H1 (cell line): ENCODE measurements at regions not wholly inside any gene's neighbourhood (a gene's known extent, or its start where the extent isn't known, plus 50 kb on each side); places are given as distances from the start of the nearest gene placed in this dataset.

Experiments used
- CTCF ChIA-PET: fragments of 300-600 bp; sonication (Branson Sonifier 250); formaldehyde crosslinking; loops from one replicate; lab custom pipeline; 2021; ENCODE audit not compliant: partially characterized antibody; lab: Charles Lee
- POLR2A ChIA-PET: fragments of 300-600 bp; sonication (Branson Sonifier 250); formaldehyde crosslinking; loops from one replicate; lab custom pipeline; 2021; ENCODE audit warnings: inconsistent platforms; ENCODE audit not compliant: partially characterized antibody; lab: Charles Lee
- DNase-seq, 2 experiments: peaks; one replicate each; pipeline versions ENCODE4 v3.0.0 to v3.0.0-alpha.2; 2010 to 2022; ENCODE audit warnings: low spot score in 2 of 2, low read depth in 1 of 2, mixed read lengths in 1 of 2
- FAIRE-seq: peaks from 2 replicates; lab custom pipeline; 2011; peaks lifted over from hg19 to GRCh38; lab: Jason Lieb, UNC
- H2AFZ ChIP-seq: 2 replicates; pipeline ENCODE4 v1.8.1; 2012; ENCODE audit warnings: low read length, inconsistent platforms
- H2AK5ac ChIP-seq: 2 replicates; pipeline ENCODE4 v1.6.1; 2013; ENCODE audit warnings: low read depth, low read length
- H2BK120ac ChIP-seq: replicated peaks from 2 replicates; pipeline ENCODE3; 2013; ENCODE audit warnings: low read depth, low read length, inconsistent platforms
- H2BK12ac ChIP-seq: 2 replicates; pipeline ENCODE4 v1.6.1; 2013; ENCODE audit warnings: low read depth, low read length
- H2BK15ac ChIP-seq: 2 replicates; pipeline ENCODE4 v1.6.1; 2013; ENCODE audit warnings: low read length
- H2BK20ac ChIP-seq: 2 replicates; pipeline ENCODE4 v1.6.1; 2013; ENCODE audit warnings: low read length
- H2BK5ac ChIP-seq: 2 replicates; pipeline ENCODE4 v1.6.1; 2013; ENCODE audit warnings: low read depth, low read length
- H3K14ac ChIP-seq: 2 replicates; pipeline ENCODE4 v1.6.1; 2013; ENCODE audit warnings: inconsistent platforms; ENCODE audit not compliant: insufficient read length
- H3K18ac ChIP-seq: 2 replicates; pipeline ENCODE4 v1.6.1; 2013; ENCODE audit warnings: low read length; ENCODE audit errors: extremely low read depth
- H3K23ac ChIP-seq: 2 replicates; pipeline ENCODE4 v1.6.1; 2013; ENCODE audit warnings: inconsistent platforms; ENCODE audit not compliant: insufficient read length
- H3K23me2 ChIP-seq: 2 replicates; pipeline ENCODE4 v1.6.1; 2013; ENCODE audit warnings: low read depth, low read length
- H3K27ac ChIP-seq: 2 replicates; pipeline ENCODE4 v1.6.1; 2011; ENCODE audit warnings: low read depth, low read length, inconsistent platforms
- H3K27me3 ChIP-seq, 4 experiments: replicated peaks in 1 of 4; 1 replicate in 1 of 4; 2 replicates in 3 of 4; pipeline versions ENCODE4 v1.6.1 to v1.8.1; 2011 to 2013; ENCODE audit warnings: low read length in 3 of 4, mild to moderate bottlenecking in 3 of 4, inconsistent platforms in 2 of 4, mixed read lengths in 2 of 4, moderate library complexity in 1 of 4; ENCODE audit not compliant: control insufficient read depth in 3 of 4, insufficient read depth in 3 of 4; ENCODE audit errors: extremely low read depth in 1 of 4
- H3K36me3 ChIP-seq, 4 experiments: 2 replicates each; pipeline versions ENCODE4 v1.6.1 to v1.8.1; 2011 to 2013; ENCODE audit warnings: mild to moderate bottlenecking in 4 of 4, low read length in 3 of 4, moderate library complexity in 2 of 4, control low read depth in 1 of 4, inconsistent platforms in 1 of 4; ENCODE audit not compliant: insufficient read depth in 4 of 4, control insufficient read depth in 2 of 4
- H3K4ac ChIP-seq: replicated peaks from 2 replicates; pipeline ENCODE3; 2013; ENCODE audit warnings: low read length, low read depth, mixed read lengths, inconsistent platforms; ENCODE audit not compliant: insufficient read length
- H3K4me1 ChIP-seq, 4 experiments: replicated peaks in 1 of 4; 1 replicate in 1 of 4; 2 replicates in 3 of 4; pipeline versions ENCODE4 v1.6.1 to v1.8.1; 2011 to 2013; ENCODE audit warnings: low read length in 3 of 4, inconsistent platforms in 2 of 4, mixed read lengths in 1 of 4; ENCODE audit not compliant: insufficient read depth in 4 of 4, control insufficient read depth in 3 of 4
- H3K4me2 ChIP-seq, 2 experiments: 2 replicates each; pipeline versions ENCODE4 v1.6.1 to v1.8.1; 2011 to 2013; ENCODE audit warnings: low read depth in 2 of 2, low read length in 2 of 2, control low read depth in 1 of 2, inconsistent platforms in 1 of 2, mild to moderate bottlenecking in 1 of 2; ENCODE audit not compliant: insufficient read depth in 1 of 2
- H3K4me3 ChIP-seq, 4 experiments: fragments of 200-600, 300-600 bp in 1 of 4; sonication (generic), shearing (Covaris generic), sonication (Bioruptor Twin) in 1 of 4; 2 replicates each; pipeline versions ENCODE4 v1.5.1 to v1.8.1; 2011 to 2016; ENCODE audit warnings: low read length in 4 of 4, low read depth in 3 of 4, control low read depth in 2 of 4, inconsistent platforms in 2 of 4, mild to moderate bottlenecking in 2 of 4, mixed read lengths in 1 of 4, moderate library complexity in 1 of 4; ENCODE audit not compliant: insufficient read depth in 2 of 4; ENCODE audit errors: extremely low read depth in 1 of 4
- H3K56ac ChIP-seq: replicated peaks from 2 replicates; pipeline ENCODE3; 2013; ENCODE audit warnings: low read depth, mild to moderate bottlenecking, mixed read lengths, low read length, inconsistent platforms; ENCODE audit not compliant: insufficient read length
- H3K79me1 ChIP-seq: 2 replicates; pipeline ENCODE4 v1.6.1; 2013; ENCODE audit warnings: low read depth, low read length, control low read depth
- H3K79me2 ChIP-seq, 2 experiments: 2 replicates each; pipeline versions ENCODE4 v1.6.1 to v1.8.1; 2012 to 2013; ENCODE audit warnings: low read length in 2 of 2, mild to moderate bottlenecking in 2 of 2, inconsistent platforms in 1 of 2; ENCODE audit not compliant: insufficient read depth in 2 of 2, control insufficient read depth in 1 of 2
- H3K9ac ChIP-seq, 4 experiments: replicated peaks in 1 of 4; 1 replicate in 1 of 4; 2 replicates in 3 of 4; pipeline versions ENCODE4 v1.6.1 to v1.8.1; 2011 to 2013; ENCODE audit warnings: low read depth in 3 of 4, low read length in 3 of 4, control low read depth in 2 of 4, mild to moderate bottlenecking in 2 of 4, moderate library complexity in 2 of 4, inconsistent platforms in 1 of 4; ENCODE audit errors: extremely low read depth in 1 of 4
- H3K9me3 ChIP-seq, 2 experiments: 2 replicates each; pipeline versions ENCODE4 v1.6.1 to v1.8.1; 2012 to 2013; ENCODE audit warnings: mild to moderate bottlenecking in 2 of 2, moderate library complexity in 2 of 2, control low read depth in 1 of 2, inconsistent platforms in 1 of 2, low read depth in 1 of 2, low read length in 1 of 2, mixed read lengths in 1 of 2; ENCODE audit not compliant: insufficient read depth in 2 of 2
- H4K20me1 ChIP-seq, 2 experiments: replicated peaks in 1 of 2; 2 replicates each; pipeline versions ENCODE3 to v1.8.1; 2011 to 2013; ENCODE audit warnings: inconsistent platforms in 2 of 2, low read length in 2 of 2, mild to moderate bottlenecking in 1 of 2; ENCODE audit not compliant: insufficient read depth in 2 of 2, control insufficient read depth in 1 of 2
- H4K5ac ChIP-seq: 2 replicates; pipeline ENCODE4 v1.6.1; 2013; ENCODE audit warnings: low read length, low read depth, mixed read lengths, inconsistent platforms; ENCODE audit not compliant: insufficient read length
- H4K8ac ChIP-seq: 2 replicates; pipeline ENCODE4 v1.8.0; 2013; ENCODE audit warnings: mild to moderate bottlenecking, moderate library complexity, low read length, inconsistent platforms; ENCODE audit not compliant: insufficient read depth; ENCODE audit errors: extremely low read depth
- H4K91ac ChIP-seq: replicated peaks from 2 replicates; pipeline ENCODE3; 2013; ENCODE audit warnings: low read length, mixed read lengths, inconsistent platforms; ENCODE audit not compliant: insufficient read length
- EZH2 ChIP-seq: fragments of 200-600 bp; sonication (generic); IDR thresholded peaks from 2 replicates; pipeline ENCODE4 v1.7.1; 2012; ENCODE audit warnings: low read depth, mild to moderate bottlenecking, moderate library complexity, low read length, inconsistent platforms; ENCODE audit not compliant: severe bottlenecking
- GTF2F1 ChIP-seq: IDR thresholded peaks from 2 replicates; pipeline ENCODE4 v1.6.1; 2012; ENCODE audit warnings: low read depth, low read length, improper control_type of control experiment, borderline replicate concordance
- POLR2AphosphoS5 ChIP-seq: IDR thresholded peaks from 2 replicates; pipeline ENCODE4 v1.6.1; 2011; ENCODE audit warnings: low read depth, low read length
- RXRA ChIP-seq: IDR thresholded peaks from 2 replicates; pipeline ENCODE4 v1.6.1; 2011; ENCODE audit warnings: low read depth, mild to moderate bottlenecking, low read length, moderate library complexity; ENCODE audit not compliant: insufficient read depth
- SRF ChIP-seq: IDR thresholded peaks from 2 replicates; pipeline ENCODE4 v1.6.1; 2011; ENCODE audit warnings: mild to moderate bottlenecking, low read depth, low read length, moderate library complexity
- YY1 ChIP-seq: IDR thresholded peaks from 2 replicates; pipeline ENCODE4 v1.6.1; 2011; ENCODE audit warnings: low read depth, mild to moderate bottlenecking, low read length
- WGBS, 2 experiments: shearing (Covaris generic) in 1 of 2; methylation state at CpG; one replicate each; pipeline versions ENCODE4 v1.1.6 to v1.1.7; 2013 to 2015; ENCODE audit warnings: low lambda C conversion rate in 2 of 2, mixed read lengths in 2 of 2, inconsistent platforms in 1 of 2, low coverage in 1 of 2, missing lambda C conversion rate in 1 of 2; ENCODE audit not compliant: insufficient replicate concordance in 2 of 2, insufficient coverage in 1 of 2, insufficient read length in 1 of 2; ENCODE audit errors: extremely low coverage in 1 of 2, missing lambda C conversion rate in 1 of 2; 5-methylcytosine and 5-hydroxymethylcytosine counted together

DNA sequence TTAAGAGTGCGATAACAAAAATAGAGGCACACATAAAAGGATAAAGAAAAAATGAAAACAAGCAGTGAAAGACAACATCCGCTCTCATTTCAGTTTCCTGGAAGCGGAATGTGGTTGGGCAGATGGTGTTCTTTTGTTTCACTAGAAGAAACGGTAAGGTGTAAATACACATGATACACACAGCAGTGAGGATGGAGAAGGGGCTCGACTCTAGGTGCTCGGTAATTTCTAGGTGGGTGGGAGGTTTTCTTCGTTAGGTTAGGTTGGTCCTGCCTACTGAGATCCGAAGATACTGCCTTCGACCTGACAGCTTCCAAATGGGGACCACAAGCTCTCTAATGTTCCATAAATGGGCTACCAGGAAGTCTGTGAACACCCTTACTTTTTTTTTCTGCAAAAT lies 1082.5 kb downstream of the BCL11B start:
- Histone ChIP-seq H3K79me1 (no peaks in the 10 kb centered on the region), H2BK120ac (no peak overlapping the region), H4K8ac (no peak overlapping the region), H4K91ac (no peak overlapping the region), H4K20me1 (no peaks in the 10 kb centered on the region), H3K23ac (no peak overlapping the region), H3K56ac (no peak overlapping the region), H2BK20ac (no peak overlapping the region), H2AFZ (no peak overlapping the region), H3K14ac (no peak overlapping the region), H3K18ac (no peak overlapping the region), H3K27ac (no peak overlapping the region), H3K79me2 (no peaks in the 10 kb centered on the region), H2BK5ac (no peak overlapping the region), H2BK15ac (no peak overlapping the region), H3K4me3 (no peak overlapping the region), H3K36me3 (no peaks in the 10 kb centered on the region), H2AK5ac (no peak overlapping the region), H3K27me3 (no peaks in the 10 kb centered on the region), H3K4me2 (no peak overlapping the region), H4K5ac (no peak overlapping the region), H3K4me1 (no peaks in the 10 kb centered on the region; a peak in 1 of 7 replicates), H3K23me2 (no peaks in the 10 kb centered on the region), H3K4ac (no peak overlapping the region), H2BK12ac (no peak overlapping the region), H3K9me3 (no peaks in the 10 kb centered on the region), H3K9ac (no peak overlapping the region)
- ChIA-PET CTCF (interaction anchor here (0.7 kb wide), 1 partner anchor 806 kb away, joined by 3 read pairs; no protein-coding TSS in a partner anchor), POLR2A (no interaction called here)
- WGBS, 2 experiments, result 94% methylated on average over 9 of the region's 9 CpGs; no CpG with 5 or more reads in 1 of the 2 experiments
- TF ChIP-seq SRF, result no peak
- no peak for TF ChIP-seq POLR2AphosphoS5
- no peak for TF ChIP-seq EZH2
- no peak for TF ChIP-seq RXRA
- no peak for TF ChIP-seq YY1
- TF ChIP-seq GTF2F1, result no peak
- FAIRE-seq, result no peak
- DNase-seq, result no peak
